ENCODE measurements at regions not wholly inside any gene's neighbourhood (a gene's known extent, or its start where the extent isn't known, plus 50 kb on each side); places are given as distances from the start of the nearest gene placed in this dataset.

DNA sequence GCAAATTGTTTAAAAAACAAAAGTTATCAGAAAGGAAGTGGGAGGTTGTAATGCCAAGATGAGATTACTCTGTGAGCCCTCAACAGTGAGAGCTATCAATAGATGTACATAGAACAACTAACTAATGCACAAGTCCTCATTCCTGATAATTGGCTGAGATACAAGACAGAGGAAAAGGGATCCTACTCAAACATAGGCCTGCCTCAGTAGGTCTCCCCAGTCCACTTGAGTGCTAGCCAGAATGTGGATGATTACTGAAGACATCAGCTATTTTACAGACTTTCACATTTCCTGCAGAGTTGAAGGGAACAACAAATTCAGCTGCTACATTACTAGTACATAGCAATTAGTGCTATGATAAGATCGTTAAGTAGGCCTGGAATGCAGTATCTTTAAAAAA, 981.9 kb downstream of the TUSC7 start:
- TF ChIP-seq, protein P1, sequence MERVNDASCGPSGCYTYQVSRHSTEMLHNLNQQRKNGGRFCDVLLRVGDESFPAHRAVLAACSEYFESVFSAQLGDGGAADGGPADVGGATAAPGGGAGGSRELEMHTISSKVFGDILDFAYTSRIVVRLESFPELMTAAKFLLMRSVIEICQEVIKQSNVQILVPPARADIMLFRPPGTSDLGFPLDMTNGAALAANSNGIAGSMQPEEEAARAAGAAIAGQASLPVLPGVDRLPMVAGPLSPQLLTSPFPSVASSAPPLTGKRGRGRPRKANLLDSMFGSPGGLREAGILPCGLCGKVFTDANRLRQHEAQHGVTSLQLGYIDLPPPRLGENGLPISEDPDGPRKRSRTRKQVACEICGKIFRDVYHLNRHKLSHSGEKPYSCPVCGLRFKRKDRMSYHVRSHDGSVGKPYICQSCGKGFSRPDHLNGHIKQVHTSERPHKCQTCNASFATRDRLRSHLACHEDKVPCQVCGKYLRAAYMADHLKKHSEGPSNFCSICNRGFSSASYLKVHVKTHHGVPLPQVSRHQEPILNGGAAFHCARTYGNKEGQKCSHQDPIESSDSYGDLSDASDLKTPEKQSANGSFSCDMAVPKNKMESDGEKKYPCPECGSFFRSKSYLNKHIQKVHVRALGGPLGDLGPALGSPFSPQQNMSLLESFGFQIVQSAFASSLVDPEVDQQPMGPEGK (CRISPR knock-in tag; IDR thresholded peaks at IDR 0.05; ENCODE audit: borderline replicate concordance), result no peak
- TF ChIP-seq SNAI2 (CRISPR knock-in tag; IDR thresholded peaks at IDR 0.05) (no peak), ZFP3 (CRISPR knock-in tag; IDR thresholded peaks at IDR 0.05) (no peak), ZFP30 (CRISPR knock-in tag; IDR thresholded peaks at IDR 0.05) (no peak), BACH2 (CRISPR knock-in tag; IDR thresholded peaks at IDR 0.05; ENCODE audit: borderline replicate concordance) (no peak), ARNTL (CRISPR knock-in tag; IDR thresholded peaks at IDR 0.05; ENCODE audit: borderline replicate concordance, low read depth) (no peak), ZNF8 (CRISPR knock-in tag; IDR thresholded peaks at IDR 0.05) (no peak), ISL1 (CRISPR knock-in tag; IDR thresholded peaks at IDR 0.05) (no peak), PPARA (CRISPR knock-in tag; IDR thresholded peaks at IDR 0.05; ENCODE audit: borderline replicate concordance) (no peak)
- TF ChIP-seq, protein P2, sequence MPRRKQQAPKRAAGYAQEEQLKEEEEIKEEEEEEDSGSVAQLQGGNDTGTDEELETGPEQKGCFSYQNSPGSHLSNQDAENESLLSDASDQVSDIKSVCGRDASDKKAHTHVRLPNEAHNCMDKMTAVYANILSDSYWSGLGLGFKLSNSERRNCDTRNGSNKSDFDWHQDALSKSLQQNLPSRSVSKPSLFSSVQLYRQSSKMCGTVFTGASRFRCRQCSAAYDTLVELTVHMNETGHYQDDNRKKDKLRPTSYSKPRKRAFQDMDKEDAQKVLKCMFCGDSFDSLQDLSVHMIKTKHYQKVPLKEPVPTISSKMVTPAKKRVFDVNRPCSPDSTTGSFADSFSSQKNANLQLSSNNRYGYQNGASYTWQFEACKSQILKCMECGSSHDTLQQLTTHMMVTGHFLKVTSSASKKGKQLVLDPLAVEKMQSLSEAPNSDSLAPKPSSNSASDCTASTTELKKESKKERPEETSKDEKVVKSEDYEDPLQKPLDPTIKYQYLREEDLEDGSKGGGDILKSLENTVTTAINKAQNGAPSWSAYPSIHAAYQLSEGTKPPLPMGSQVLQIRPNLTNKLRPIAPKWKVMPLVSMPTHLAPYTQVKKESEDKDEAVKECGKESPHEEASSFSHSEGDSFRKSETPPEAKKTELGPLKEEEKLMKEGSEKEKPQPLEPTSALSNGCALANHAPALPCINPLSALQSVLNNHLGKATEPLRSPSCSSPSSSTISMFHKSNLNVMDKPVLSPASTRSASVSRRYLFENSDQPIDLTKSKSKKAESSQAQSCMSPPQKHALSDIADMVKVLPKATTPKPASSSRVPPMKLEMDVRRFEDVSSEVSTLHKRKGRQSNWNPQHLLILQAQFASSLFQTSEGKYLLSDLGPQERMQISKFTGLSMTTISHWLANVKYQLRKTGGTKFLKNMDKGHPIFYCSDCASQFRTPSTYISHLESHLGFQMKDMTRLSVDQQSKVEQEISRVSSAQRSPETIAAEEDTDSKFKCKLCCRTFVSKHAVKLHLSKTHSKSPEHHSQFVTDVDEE (CRISPR knock-in tag; IDR thresholded peaks at IDR 0.05), result no peak
- TF ChIP-seq, protein P3, sequence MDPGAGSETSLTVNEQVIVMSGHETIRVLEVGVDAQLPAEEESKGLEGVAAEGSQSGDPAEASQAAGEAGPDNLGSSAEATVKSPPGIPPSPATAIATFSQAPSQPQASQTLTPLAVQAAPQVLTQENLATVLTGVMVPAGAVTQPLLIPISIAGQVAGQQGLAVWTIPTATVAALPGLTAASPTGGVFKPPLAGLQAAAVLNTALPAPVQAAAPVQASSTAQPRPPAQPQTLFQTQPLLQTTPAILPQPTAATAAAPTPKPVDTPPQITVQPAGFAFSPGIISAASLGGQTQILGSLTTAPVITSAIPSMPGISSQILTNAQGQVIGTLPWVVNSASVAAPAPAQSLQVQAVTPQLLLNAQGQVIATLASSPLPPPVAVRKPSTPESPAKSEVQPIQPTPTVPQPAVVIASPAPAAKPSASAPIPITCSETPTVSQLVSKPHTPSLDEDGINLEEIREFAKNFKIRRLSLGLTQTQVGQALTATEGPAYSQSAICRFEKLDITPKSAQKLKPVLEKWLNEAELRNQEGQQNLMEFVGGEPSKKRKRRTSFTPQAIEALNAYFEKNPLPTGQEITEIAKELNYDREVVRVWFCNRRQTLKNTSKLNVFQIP (CRISPR knock-in tag; IDR thresholded peaks at IDR 0.05; ENCODE audit: borderline replicate concordance, low read depth), result no peak
- TF ChIP-seq, protein P4, sequence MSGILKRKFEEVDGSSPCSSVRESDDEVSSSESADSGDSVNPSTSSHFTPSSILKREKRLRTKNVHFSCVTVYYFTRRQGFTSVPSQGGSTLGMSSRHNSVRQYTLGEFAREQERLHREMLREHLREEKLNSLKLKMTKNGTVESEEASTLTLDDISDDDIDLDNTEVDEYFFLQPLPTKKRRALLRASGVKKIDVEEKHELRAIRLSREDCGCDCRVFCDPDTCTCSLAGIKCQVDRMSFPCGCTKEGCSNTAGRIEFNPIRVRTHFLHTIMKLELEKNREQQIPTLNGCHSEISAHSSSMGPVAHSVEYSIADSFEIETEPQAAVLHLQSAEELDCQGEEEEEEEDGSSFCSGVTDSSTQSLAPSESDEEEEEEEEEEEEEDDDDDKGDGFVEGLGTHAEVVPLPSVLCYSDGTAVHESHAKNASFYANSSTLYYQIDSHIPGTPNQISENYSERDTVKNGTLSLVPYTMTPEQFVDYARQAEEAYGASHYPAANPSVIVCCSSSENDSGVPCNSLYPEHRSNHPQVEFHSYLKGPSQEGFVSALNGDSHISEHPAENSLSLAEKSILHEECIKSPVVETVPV (CRISPR knock-in tag; IDR thresholded peaks at IDR 0.05), result no peak

All from SK-N-SH treated with all-trans-retinoic acid at 6 μM for 48 hours (cell line).